ENCODE measurements at regions not wholly inside any gene's neighbourhood (a gene's known extent, or its start where the extent isn't known, plus 50 kb on each side); places are given as distances from the start of the nearest gene placed in this dataset.

DNA sequence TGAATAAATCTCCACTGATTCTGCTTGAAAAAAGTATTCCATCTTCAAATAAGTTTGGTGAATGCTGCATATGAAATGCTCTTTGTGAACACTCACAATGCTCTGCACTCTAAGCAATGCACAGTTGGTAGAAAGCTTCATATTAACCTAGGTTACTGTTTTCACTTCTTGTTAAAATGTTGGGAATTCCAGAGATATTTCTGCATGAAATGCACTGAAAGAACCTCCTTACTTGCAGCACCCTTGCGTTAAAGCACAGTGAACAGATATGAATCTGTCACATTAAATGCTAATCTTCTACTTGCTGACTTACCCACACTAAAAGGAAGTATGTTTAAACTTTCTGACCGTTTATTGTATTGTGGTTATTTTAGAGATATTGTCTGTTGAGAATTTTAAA is 584.1 kb upstream of the NUDT12 start:
- H3K4me1 ChIP-seq (ENCODE audit: insufficient read depth, low read length, poor library complexity, severe bottlenecking): no peaks in the 10 kb centered on the region
- no peak for TF ChIP-seq EZH2 (IDR thresholded peaks at IDR 0.05; ENCODE audit: borderline replicate concordance, low read depth, low read length, poor library complexity, severe bottlenecking)
- TF ChIP-seq, protein P1, sequence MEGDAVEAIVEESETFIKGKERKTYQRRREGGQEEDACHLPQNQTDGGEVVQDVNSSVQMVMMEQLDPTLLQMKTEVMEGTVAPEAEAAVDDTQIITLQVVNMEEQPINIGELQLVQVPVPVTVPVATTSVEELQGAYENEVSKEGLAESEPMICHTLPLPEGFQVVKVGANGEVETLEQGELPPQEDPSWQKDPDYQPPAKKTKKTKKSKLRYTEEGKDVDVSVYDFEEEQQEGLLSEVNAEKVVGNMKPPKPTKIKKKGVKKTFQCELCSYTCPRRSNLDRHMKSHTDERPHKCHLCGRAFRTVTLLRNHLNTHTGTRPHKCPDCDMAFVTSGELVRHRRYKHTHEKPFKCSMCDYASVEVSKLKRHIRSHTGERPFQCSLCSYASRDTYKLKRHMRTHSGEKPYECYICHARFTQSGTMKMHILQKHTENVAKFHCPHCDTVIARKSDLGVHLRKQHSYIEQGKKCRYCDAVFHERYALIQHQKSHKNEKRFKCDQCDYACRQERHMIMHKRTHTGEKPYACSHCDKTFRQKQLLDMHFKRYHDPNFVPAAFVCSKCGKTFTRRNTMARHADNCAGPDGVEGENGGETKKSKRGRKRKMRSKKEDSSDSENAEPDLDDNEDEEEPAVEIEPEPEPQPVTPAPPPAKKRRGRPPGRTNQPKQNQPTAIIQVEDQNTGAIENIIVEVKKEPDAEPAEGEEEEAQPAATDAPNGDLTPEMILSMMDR (conservative IDR thresholded peaks at IDR 0.05; ENCODE audit: low read depth, low read length): no peak
- CTCF ChIA-PET: no interaction called here
- H3K27me3 ChIP-seq (replicated peaks; ENCODE audit: insufficient read depth, low read depth, low read length, poor library complexity): no peaks in the 10 kb centered on the region
- no TSS peak for BruUV-seq (replicated peaks)
- no peaks in the 10 kb centered on the region for H3K36me3 ChIP-seq (ENCODE audit: insufficient read depth, low read length, poor library complexity, severe bottlenecking)
- POLR2A ChIA-PET (ENCODE audit: low non-redundant PET): no interaction called here
- no peak for DNase-seq (ENCODE audit: low spot score)
- H3K9me3 ChIP-seq (ENCODE audit: low read depth, low read length, poor library complexity, severe bottlenecking): no peaks in the 10 kb centered on the region
- H3K4me3 ChIP-seq (ENCODE audit: low read depth, low read length, poor library complexity, severe bottlenecking): no peak overlapping the region
- no peak overlapping the region for H3K27ac ChIP-seq (ENCODE audit: low read depth, low read length, poor library complexity, severe bottlenecking)
- intact Hi-C loops (cut with micrococcal nuclease; ENCODE audit: unreplicated experiment): no loop called here

DNA sequence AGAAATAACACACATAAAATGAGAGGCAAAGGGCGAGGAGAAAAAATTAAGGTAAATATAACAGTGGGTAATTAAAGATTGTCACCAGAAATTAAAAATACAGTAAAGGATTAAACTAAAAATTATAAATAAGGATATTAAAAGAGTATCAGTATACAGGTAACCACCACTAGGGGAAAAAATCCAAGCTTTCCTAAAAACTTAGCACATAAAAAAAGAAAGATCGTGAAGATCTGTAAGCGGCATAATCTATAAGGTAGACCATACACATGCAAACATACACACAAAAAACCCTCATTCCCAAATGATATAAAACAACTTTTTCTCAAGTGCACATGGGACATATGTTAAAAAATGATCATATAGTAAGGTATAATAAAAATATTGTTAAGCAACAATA is 577.3 kb upstream of the NUDT12 start:
- Histone ChIP-seq H3K4me1 (ENCODE audit: insufficient read depth, low read length, poor library complexity, severe bottlenecking) (no peaks in the 10 kb centered on the region), H3K9me3 (ENCODE audit: low read depth, low read length, poor library complexity, severe bottlenecking) (no peaks in the 10 kb centered on the region), H3K4me3 (ENCODE audit: low read depth, low read length, poor library complexity, severe bottlenecking) (no peak overlapping the region), H3K27me3 (replicated peaks; ENCODE audit: insufficient read depth, low read depth, low read length, poor library complexity) (no peaks in the 10 kb centered on the region), H3K27ac (ENCODE audit: low read depth, low read length, poor library complexity, severe bottlenecking) (no peak overlapping the region), H3K36me3 (ENCODE audit: insufficient read depth, low read length, poor library complexity, severe bottlenecking) (no peaks in the 10 kb centered on the region)
- TF ChIP-seq, protein P1 (conservative IDR thresholded peaks at IDR 0.05; ENCODE audit: low read depth, low read length): no peak
- no peak for TF ChIP-seq EZH2 (IDR thresholded peaks at IDR 0.05; ENCODE audit: borderline replicate concordance, low read depth, low read length, poor library complexity, severe bottlenecking)
- ChIA-PET POLR2A (ENCODE audit: low non-redundant PET) (no interaction called here), CTCF (no interaction called here)
- DNase-seq (ENCODE audit: low spot score): no peak
- intact Hi-C loops (cut with micrococcal nuclease; ENCODE audit: unreplicated experiment): no loop called here
- no TSS peak for BruUV-seq (replicated peaks)

DNA sequence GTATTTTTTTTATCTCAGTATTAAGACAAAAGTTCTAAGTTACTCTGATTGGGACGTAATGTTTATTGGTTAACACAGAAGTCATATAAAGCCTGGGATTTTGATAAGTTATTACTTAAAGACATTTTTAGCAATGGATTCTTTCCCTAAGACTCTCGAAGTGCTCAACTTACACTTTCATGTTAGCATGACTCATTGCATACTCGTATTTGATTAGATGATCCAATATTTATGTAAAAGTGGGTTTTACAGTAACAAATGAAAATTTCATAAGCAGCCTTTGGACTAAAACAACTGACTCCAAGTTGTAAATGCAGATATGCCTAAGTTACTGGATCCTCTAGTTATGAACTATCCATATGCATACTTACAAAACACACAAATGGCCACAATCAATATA is 567.7 kb upstream of the NUDT12 start:
- ChIA-PET CTCF (no interaction called here), POLR2A (ENCODE audit: low non-redundant PET) (no interaction called here)
- no peaks in the 10 kb centered on the region for H3K9me3 ChIP-seq (ENCODE audit: low read depth, low read length, poor library complexity, severe bottlenecking)
- H3K36me3 ChIP-seq (ENCODE audit: insufficient read depth, low read length, poor library complexity, severe bottlenecking): no peaks in the 10 kb centered on the region
- DNase-seq (ENCODE audit: low spot score): no peak
- no TSS peak for BruUV-seq (replicated peaks)
- H3K27me3 ChIP-seq (replicated peaks; ENCODE audit: insufficient read depth, low read depth, low read length, poor library complexity): no peaks in the 10 kb centered on the region
- TF ChIP-seq, protein P1 (conservative IDR thresholded peaks at IDR 0.05; ENCODE audit: low read depth, low read length): no peak
- no peak for TF ChIP-seq EZH2 (IDR thresholded peaks at IDR 0.05; ENCODE audit: borderline replicate concordance, low read depth, low read length, poor library complexity, severe bottlenecking)
- no peaks in the 10 kb centered on the region for H3K4me1 ChIP-seq (ENCODE audit: insufficient read depth, low read length, poor library complexity, severe bottlenecking)
- H3K4me3 ChIP-seq (ENCODE audit: low read depth, low read length, poor library complexity, severe bottlenecking): no peak overlapping the region
- intact Hi-C loops (cut with micrococcal nuclease; ENCODE audit: unreplicated experiment): no loop called here
- no peak overlapping the region for H3K27ac ChIP-seq (ENCODE audit: low read depth, low read length, poor library complexity, severe bottlenecking)

All from A673 (cell line).